Calu3 (cell line): ENCODE measurements at regions not wholly inside any gene's neighbourhood (a gene's known extent, or its start where the extent isn't known, plus 50 kb on each side); places are given as distances from the start of the nearest gene placed in this dataset.

ENCODE experiments used
- BruUV-seq: library from RNA; stranded (reverse); fragments of 400-500 nt; replicated peaks from 2 replicates; lab custom pipeline; 2021; lab: Mats Ljungman, UMichigan
- CTCF ChIA-PET: fragments of 300-600 bp; sonication (Branson Sonifier 250); formaldehyde crosslinking; loops from one replicate; lab custom pipeline; 2022; ENCODE audit warnings: antibody characterized with exemption; lab: Charles Lee
- DNase-seq: peaks from one replicate; pipeline ENCODE4 v3.0.0; 2022
- H3K27ac Mint-ChIP-seq: one replicate; pipeline ENCODE4 v1.8.0; 2022; ENCODE audit warnings: mixed read lengths; ENCODE audit not compliant: unreplicated experiment
- H3K27me3 Mint-ChIP-seq: one replicate; pipeline ENCODE4 v1.8.0; 2022; ENCODE audit warnings: mixed read lengths; ENCODE audit not compliant: unreplicated experiment
- H3K36me3 Mint-ChIP-seq: one replicate; pipeline ENCODE4 v1.8.0; 2022; ENCODE audit warnings: mild to moderate bottlenecking, moderate library complexity, mixed read lengths; ENCODE audit not compliant: insufficient read depth, unreplicated experiment
- H3K4me1 Mint-ChIP-seq: one replicate; pipeline ENCODE4 v1.8.0; 2022; ENCODE audit warnings: mild to moderate bottlenecking, low read depth, mixed read lengths; ENCODE audit not compliant: unreplicated experiment
- H3K4me3 Mint-ChIP-seq: one replicate; pipeline ENCODE4 v1.8.0; 2022; ENCODE audit warnings: mild to moderate bottlenecking, low read depth, moderate library complexity, mixed read lengths; ENCODE audit not compliant: unreplicated experiment
- H3K9me3 Mint-ChIP-seq: one replicate; pipeline ENCODE4 v1.8.0; 2022; ENCODE audit warnings: low read depth, mixed read lengths; ENCODE audit not compliant: unreplicated experiment
- CTCF ChIP-seq: fragments of 200-600 bp; IDR thresholded peaks from one replicate; pipeline ENCODE4 v1.8.0; 2022; ENCODE audit warnings: antibody characterized with exemption; ENCODE audit not compliant: unreplicated experiment
- intact Hi-C: fragments of 100-400 bp; cut with micrococcal nuclease; formaldehyde crosslinking; loops from one replicate; pipeline ENCODE4 v1.10.0; 2022; ENCODE audit not compliant: unreplicated experiment

- Mint-ChIP-seq H3K9me3 (peaks cover 10% of the 10 kb centered on the region), H3K4me3 (no peak overlapping the region), H3K36me3 (no peaks in the 10 kb centered on the region), H3K4me1 (no peaks in the 10 kb centered on the region), H3K27me3 (no peaks in the 10 kb centered on the region), H3K27ac (no peak overlapping the region)
- intact Hi-C loops: no loop called here
- CTCF ChIA-PET: no interaction called here
- no peak for DNase-seq
- no TSS peak for BruUV-seq
- TF ChIP-seq CTCF: no peak
These were observed 96.2 kb upstream of the TSHZ3 start for GRCh38 chr19:31445406-31445805.

DNA sequence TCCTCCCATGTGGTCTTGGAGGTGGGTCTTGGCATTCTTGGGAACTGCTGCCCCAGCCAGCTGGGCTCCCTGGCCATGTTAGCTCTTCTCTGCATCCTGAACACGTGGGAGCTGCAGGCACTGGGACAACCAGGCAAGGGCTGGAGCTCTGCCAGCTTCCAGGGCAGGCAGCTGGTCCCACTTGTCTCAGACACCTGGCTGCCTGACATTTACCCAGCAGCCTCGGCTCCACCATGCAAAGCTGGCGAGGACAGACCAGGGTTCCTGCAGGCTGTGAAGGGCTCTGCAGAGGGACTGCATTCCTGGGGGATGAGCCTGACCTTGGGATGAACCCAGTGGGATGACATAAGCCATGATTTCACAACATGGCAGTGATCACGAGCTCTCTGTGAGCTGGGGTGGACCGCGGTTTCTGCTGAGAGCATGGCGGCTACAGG lies 99.0 kb upstream of the TSHZ3 start:
- Mint-ChIP-seq H3K4me3 (no peak overlapping the region), H3K27me3 (no peaks in the 10 kb centered on the region), H3K4me1 (no peaks in the 10 kb centered on the region), H3K27ac (no peak overlapping the region), H3K36me3 (no peaks in the 10 kb centered on the region), H3K9me3 (peaks cover 9% of the 10 kb centered on the region)
- no peak for TF ChIP-seq CTCF
- CTCF ChIA-PET: no interaction called here
- DNase-seq: no peak
- no TSS peak for BruUV-seq
- intact Hi-C loops: no loop called here

DNA sequence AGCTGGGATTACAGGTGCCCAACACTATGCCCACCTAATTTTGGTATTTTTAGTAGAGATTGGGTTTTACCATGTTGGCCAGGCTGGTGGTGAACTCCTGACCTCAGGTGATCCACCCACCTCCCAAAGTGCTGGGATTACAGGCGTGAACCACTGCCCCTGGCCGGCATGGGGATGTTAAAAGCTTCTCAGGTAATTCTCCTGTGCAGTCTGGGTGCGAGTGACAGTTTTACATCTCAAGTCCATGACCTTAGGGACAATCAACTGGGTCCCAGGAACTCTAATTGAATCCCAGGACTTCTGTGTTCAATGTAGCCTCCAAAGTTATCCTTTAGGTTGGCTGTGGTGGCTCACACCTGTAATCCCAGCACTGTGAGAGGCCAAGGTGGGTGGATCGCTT lies 100.1 kb upstream of the TSHZ3 start:
- TF ChIP-seq CTCF: no peak
- Mint-ChIP-seq H3K27ac (no peak overlapping the region), H3K4me3 (no peak overlapping the region), H3K36me3 (no peaks in the 10 kb centered on the region), H3K9me3 (peaks cover 9% of the 10 kb centered on the region), H3K4me1 (no peaks in the 10 kb centered on the region), H3K27me3 (no peaks in the 10 kb centered on the region)
- CTCF ChIA-PET: no interaction called here
- no peak for DNase-seq
- no TSS peak for BruUV-seq
- intact Hi-C loops: no loop called here

DNA sequence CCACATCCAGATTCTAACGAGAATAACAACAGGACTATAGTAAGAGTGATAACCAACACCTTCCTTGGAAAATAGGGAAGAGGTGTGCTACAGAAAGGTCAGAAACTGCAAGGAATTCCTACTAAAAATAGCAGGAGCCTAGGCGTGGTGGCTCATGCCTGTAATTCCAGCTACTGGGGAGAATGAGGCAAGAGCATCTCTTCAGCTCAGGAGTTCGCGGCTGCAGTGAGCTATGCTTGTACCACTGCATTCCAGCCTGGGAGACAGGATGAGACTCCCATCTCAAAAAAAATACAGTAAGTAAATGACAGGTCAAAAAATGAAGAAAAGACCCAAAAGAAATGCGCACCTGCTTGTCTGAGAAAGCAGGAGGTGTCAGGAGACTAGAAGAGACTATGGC lies 101.5 kb upstream of the TSHZ3 start:
- Mint-ChIP-seq H3K4me1 (no peaks in the 10 kb centered on the region), H3K36me3 (no peaks in the 10 kb centered on the region), H3K27ac (no peak overlapping the region), H3K27me3 (no peaks in the 10 kb centered on the region), H3K4me3 (no peak overlapping the region), H3K9me3 (peaks cover 13% of the 10 kb centered on the region)
- CTCF ChIA-PET: no interaction called here
- no peak for TF ChIP-seq CTCF
- no peak for DNase-seq
- intact Hi-C loops: no loop called here
- BruUV-seq: no TSS peak
